Adrenal gland (tissue), 9 donors: ENCODE measurements at regions not wholly inside any gene's neighbourhood (a gene's known extent, or its start where the extent isn't known, plus 50 kb on each side); places are given as distances from the start of the nearest gene placed in this dataset.
A peak's percentile ranks its signal among the peaks of the same experiment; 100 is the strongest.

Experiments used
- DNase-seq, 7 donors: peaks; one replicate each; pipeline ENCODE4 v3.0.0-alpha.2; 2019 to 2020
- H3K27ac ChIP-seq, 5 donors: fragments of 200-600 bp; sonication (generic) in 4 of 5; 1 replicate in 3 of 5; 2 replicates in 2 of 5; pipeline versions ENCODE4 v1.5.1 to v1.8.0; 2016 to 2020; ENCODE audit warnings: mild to moderate bottlenecking in 1 of 5
- H3K27me3 ChIP-seq: fragments of 200-600 bp; 2 replicates; pipeline ENCODE4 v1.8.0; 2021
- H3K36me3 ChIP-seq, 2 donors: fragments of 200-600 bp; replicated peaks in 1 of 2; 1 replicate in 1 of 2; 2 replicates in 1 of 2; pipeline versions ENCODE4 v1.5.1 to v1.8.0; 2018 to 2022
- H3K4me1 ChIP-seq, 2 donors: fragments of 200-600 bp; replicated peaks in 1 of 2; 1 replicate in 1 of 2; 2 replicates in 1 of 2; pipeline versions ENCODE4 v1.5.1 to v1.8.0; 2018 to 2021
- H3K4me3 ChIP-seq, 4 donors: fragments of 200-600 bp; sonication (generic) in 3 of 4; one replicate each; pipeline ENCODE4 v1.5.1; 2016 to 2018
- H3K9me3 ChIP-seq, 3 donors: fragments of 200-600 bp; sonication (generic) in 1 of 3; replicated peaks in 1 of 3; 1 replicate in 2 of 3; 2 replicates in 1 of 3; pipeline versions ENCODE4 v1.5.1 to v1.8.0; 2016 to 2021
- POLR2A ChIP-seq, 2 donors: fragments of 450-650 bp; IDR thresholded peaks; one replicate each; pipeline ENCODE4 v1.6.1; 2017; ENCODE audit warnings: antibody characterized with exemption in 2 of 2, mild to moderate bottlenecking in 2 of 2, moderate library complexity in 1 of 2
- WGBS, 4 donors: extraction: QIAGEN DNeasy Blood & Tissue Kit in 2 of 4; methylation state at CpG; one replicate each; pipeline versions ENCODE4 v1.1.5 to v1.1.7; 2013 to 2017; 5-methylcytosine and 5-hydroxymethylcytosine counted together
- intact Hi-C, 2 donors: fragments of 100-400 bp; cut with DNase I; formaldehyde crosslinking; loops; one replicate each; pipeline versions ENCODE4 v1.14.1 to v1.15.0; 2022 to 2023
- TF ChIP-seq, protein P1 (sequence below), 6 experiments: fragments of 450-650 bp in 4 of 6; fragments of 200-600 bp in 2 of 6; sonication (generic) in 1 of 6; IDR thresholded peaks; 1 replicate in 5 of 6; 2 replicates in 1 of 6; pipeline versions ENCODE4 v1.5.1 to v1.8.0; 2016 to 2021; ENCODE audit warnings: antibody characterized with exemption in 6 of 6, mild to moderate bottlenecking in 2 of 6, moderate library complexity in 1 of 6
- donor health status: healthy with polysubstance abuse.
- donor health status: Bipolar disorder and iron deficiency.
- donor health status: DM: yes; HTN: yes; CAD: no.
- donor health status: DM: no; HTN: no; CAD: no.
- donor health status: DM: no; HTN: no; CAD: no.

DNA sequence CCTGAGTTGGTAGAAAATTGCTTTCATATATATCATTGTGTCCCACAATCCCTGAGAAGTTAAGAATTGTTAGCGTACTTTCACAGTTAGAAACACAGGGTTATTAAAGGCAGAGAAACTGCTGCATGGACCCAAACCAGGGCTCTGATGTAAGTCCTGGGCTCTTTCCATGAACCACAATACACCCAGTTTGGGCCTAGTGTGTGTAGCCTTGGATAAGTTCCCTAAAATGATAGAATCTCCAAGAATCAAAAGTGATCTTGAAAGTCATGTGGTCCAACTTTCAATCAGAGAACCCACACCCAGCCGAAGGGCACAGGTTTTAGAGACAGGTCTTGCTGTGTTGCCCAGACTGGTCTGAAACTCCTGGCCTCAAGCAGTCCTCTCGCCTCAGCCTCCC lies 257.8 kb upstream of the KLF3 start:
- intact Hi-C loops: no loop called here
- Histone ChIP-seq H3K4me3 (no peak overlapping the region), H3K27ac (no peak overlapping the region), H3K9me3 (no peaks in the 10 kb centered on the region), H3K4me1 (no peaks in the 10 kb centered on the region), H3K27me3 (no peaks in the 10 kb centered on the region), H3K36me3 (no peaks in the 10 kb centered on the region)
- DNase-seq: no peak
- 94 to 97% (median 96%) methylated on average over 3 of the region's 3 CpGs for WGBS, 4 donors
- TF ChIP-seq, protein P1, sequence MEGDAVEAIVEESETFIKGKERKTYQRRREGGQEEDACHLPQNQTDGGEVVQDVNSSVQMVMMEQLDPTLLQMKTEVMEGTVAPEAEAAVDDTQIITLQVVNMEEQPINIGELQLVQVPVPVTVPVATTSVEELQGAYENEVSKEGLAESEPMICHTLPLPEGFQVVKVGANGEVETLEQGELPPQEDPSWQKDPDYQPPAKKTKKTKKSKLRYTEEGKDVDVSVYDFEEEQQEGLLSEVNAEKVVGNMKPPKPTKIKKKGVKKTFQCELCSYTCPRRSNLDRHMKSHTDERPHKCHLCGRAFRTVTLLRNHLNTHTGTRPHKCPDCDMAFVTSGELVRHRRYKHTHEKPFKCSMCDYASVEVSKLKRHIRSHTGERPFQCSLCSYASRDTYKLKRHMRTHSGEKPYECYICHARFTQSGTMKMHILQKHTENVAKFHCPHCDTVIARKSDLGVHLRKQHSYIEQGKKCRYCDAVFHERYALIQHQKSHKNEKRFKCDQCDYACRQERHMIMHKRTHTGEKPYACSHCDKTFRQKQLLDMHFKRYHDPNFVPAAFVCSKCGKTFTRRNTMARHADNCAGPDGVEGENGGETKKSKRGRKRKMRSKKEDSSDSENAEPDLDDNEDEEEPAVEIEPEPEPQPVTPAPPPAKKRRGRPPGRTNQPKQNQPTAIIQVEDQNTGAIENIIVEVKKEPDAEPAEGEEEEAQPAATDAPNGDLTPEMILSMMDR (IDR thresholded peaks at IDR 0.05): no peak
- TF ChIP-seq POLR2A (IDR thresholded peaks at IDR 0.05): no peak

DNA sequence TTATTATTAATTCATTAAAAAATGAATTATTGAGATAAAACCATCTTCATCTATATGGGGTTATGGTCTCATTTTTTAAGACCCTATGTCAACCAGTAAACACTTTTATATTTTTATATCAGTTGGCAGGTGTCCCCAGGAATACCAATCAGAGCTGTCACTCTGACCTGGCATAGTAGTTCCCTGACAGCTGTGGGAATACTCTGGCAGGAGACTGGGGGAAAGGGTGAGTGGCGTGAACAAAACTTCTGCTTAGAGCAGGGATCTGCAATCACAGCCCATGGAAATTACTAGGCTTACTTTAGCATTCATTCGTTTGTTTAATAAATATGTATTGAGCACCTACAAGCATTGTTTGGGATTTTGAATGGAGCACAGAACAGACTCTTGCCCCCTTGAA lies 254.1 kb upstream of the KLF3 start:
- no peak for DNase-seq
- TF ChIP-seq, protein P1 (IDR thresholded peaks at IDR 0.05): no peak
- TF ChIP-seq POLR2A (IDR thresholded peaks at IDR 0.05): no peak
- Histone ChIP-seq H3K4me1 (no peaks in the 10 kb centered on the region), H3K27me3 (no peaks in the 10 kb centered on the region), H3K9me3 (no peaks in the 10 kb centered on the region), H3K36me3 (no peaks in the 10 kb centered on the region), H3K27ac (no peak overlapping the region), H3K4me3 (no peak overlapping the region)
- WGBS, 4 donors: 87 to 98% (median 92%) methylated on average over 2 of the region's 2 CpGs
- intact Hi-C loops: no loop called here

DNA sequence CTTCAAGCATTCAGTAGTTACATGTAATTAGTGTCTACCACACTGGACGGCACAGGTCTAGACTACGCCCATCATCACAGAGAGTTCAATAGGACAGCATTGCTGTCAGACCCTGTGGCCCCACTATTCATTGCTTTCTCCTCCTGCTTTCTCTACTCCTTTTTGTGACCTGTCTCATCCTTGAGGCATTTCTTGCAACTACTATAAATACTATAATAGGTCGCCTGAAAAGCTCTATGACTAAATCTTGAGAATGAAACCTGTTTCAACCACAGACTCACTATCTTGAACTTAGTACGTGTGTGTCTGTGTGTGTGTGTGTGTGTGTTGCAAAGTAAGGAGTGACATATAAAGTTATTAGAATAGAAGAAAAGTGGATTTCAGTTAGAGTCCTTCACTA lies 252.9 kb upstream of the KLF3 start:
- H3K36me3 ChIP-seq: no peaks in the 10 kb centered on the region
- no peaks in the 10 kb centered on the region for H3K9me3 ChIP-seq
- intact Hi-C loops: no loop called here
- 71 to 83% (median 77%) methylated on average over 4 of the region's 4 CpGs for WGBS, 4 donors
- no peak overlapping the region for H3K27ac ChIP-seq
- no peaks in the 10 kb centered on the region for H3K4me1 ChIP-seq
- no peaks in the 10 kb centered on the region for H3K27me3 ChIP-seq
- no peak overlapping the region for H3K4me3 ChIP-seq
- no peak for DNase-seq
- TF ChIP-seq POLR2A (IDR thresholded peaks at IDR 0.05): no peak
- TF ChIP-seq, protein P1 (IDR thresholded peaks at IDR 0.05): no peak

DNA sequence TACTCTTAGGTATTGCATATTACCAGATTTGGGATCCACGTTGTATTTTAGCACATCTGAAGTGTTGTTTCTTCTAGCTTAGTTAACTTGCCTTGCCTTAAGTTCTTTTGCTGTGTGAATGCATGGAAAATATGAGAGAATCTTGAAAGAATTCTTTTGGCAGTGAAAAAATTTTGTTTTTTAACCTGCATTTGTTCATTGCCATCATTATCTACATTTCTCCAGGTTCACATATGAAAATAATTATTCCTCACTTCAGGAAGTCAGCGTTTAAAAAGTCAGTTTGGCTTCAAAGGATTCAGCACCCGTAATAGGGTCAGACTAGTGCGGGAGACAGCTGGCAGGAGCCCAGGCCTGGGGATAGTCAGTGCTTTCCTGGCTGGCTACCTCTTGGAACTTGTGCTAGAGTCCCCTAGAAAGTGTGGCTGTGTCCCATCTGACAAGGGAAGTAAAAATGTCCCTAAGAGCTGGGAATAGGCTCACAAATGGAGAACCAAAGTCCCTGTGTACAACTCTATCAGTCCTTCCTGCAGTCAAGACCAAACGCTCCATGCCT lies 251.9 kb upstream of the KLF3 start:
- DNase-seq: peak in 2 of 7 donors; percentile 23 to 25
- no peak overlapping the region for H3K27ac ChIP-seq
- intact Hi-C loops: no loop called here
- H3K4me3 ChIP-seq: no peak overlapping the region
- no peaks in the 10 kb centered on the region for H3K4me1 ChIP-seq
- no peak for TF ChIP-seq POLR2A (IDR thresholded peaks at IDR 0.05)
- TF ChIP-seq, protein P1 (IDR thresholded peaks at IDR 0.05): no peak
- no peaks in the 10 kb centered on the region for H3K9me3 ChIP-seq
- 42 to 59% (median 50%) methylated on average over 5 of the region's 5 CpGs for WGBS, 4 donors
- H3K36me3 ChIP-seq: no peaks in the 10 kb centered on the region
- no peaks in the 10 kb centered on the region for H3K27me3 ChIP-seq
